ENCODE measurements at regions not wholly inside any gene's neighbourhood (a gene's known extent, or its start where the extent isn't known, plus 50 kb on each side); places are given as distances from the start of the nearest gene placed in this dataset.

DNA sequence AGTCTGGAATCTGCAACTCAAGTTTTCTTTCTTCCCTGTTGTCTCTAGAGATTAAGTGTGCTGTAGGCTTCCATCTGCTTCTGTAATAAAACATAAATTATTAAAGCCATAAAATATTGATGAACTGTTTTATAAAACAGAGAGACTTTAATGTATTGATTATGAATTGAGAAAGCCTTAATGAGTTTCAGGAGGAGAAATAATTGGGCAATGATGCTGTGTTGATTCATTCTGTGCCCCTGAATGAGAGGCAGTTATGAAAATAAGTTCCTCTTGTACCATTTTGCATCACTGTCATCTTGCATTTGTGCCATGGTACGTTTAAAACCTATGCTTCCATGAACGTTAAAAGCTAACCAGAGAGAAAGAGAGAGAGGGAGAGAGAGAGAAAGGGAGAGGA lies 194.1 kb upstream of the LARGE1 start:
- TF ChIP-seq, protein P1, sequence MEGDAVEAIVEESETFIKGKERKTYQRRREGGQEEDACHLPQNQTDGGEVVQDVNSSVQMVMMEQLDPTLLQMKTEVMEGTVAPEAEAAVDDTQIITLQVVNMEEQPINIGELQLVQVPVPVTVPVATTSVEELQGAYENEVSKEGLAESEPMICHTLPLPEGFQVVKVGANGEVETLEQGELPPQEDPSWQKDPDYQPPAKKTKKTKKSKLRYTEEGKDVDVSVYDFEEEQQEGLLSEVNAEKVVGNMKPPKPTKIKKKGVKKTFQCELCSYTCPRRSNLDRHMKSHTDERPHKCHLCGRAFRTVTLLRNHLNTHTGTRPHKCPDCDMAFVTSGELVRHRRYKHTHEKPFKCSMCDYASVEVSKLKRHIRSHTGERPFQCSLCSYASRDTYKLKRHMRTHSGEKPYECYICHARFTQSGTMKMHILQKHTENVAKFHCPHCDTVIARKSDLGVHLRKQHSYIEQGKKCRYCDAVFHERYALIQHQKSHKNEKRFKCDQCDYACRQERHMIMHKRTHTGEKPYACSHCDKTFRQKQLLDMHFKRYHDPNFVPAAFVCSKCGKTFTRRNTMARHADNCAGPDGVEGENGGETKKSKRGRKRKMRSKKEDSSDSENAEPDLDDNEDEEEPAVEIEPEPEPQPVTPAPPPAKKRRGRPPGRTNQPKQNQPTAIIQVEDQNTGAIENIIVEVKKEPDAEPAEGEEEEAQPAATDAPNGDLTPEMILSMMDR (IDR thresholded peaks at IDR 0.05), result no peak
- no peak for TF ChIP-seq POLR2A (IDR thresholded peaks at IDR 0.05)

Data from thyroid gland (tissue), 4 donors.